Stimulated activated CD8-positive, alpha-beta memory T cell treated with anti-CD3 and anti-CD28 coated beads, Interleukin-12 subunit alpha, Interleukin-12 subunit beta, amount 100 ng/mL, for 24 hours (primary cell): ENCODE measurements at regions not wholly inside any gene's neighbourhood (a gene's known extent, or its start where the extent isn't known, plus 50 kb on each side); places are given as distances from the start of the nearest gene placed in this dataset.

Source experiments
- DNase-seq: peaks from one replicate; pipeline ENCODE4 v3.0.0-alpha.2; 2020; ENCODE audit errors: extremely low read depth

DNA sequence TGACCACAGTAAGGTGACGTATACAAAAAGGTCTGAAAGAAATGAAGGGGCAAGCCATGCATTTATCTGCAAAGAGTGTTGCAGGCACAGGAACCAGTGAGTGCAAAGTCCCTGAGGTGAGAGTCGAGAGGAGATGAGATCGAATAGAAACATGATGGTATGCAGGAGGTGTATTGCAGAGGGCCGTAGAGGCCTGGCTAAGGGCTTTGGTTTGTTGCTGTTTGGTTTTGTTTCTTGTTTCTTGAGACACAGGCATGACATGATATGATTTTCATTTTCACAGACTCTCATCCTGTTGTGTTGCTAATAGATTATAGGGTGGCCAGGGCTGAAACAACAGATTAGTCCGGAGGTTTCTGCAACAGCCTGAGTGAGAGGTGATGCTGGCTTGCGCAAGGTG, 80.4 kb downstream of the HSPH1 start:
- DNase-seq, result no peak

DNA sequence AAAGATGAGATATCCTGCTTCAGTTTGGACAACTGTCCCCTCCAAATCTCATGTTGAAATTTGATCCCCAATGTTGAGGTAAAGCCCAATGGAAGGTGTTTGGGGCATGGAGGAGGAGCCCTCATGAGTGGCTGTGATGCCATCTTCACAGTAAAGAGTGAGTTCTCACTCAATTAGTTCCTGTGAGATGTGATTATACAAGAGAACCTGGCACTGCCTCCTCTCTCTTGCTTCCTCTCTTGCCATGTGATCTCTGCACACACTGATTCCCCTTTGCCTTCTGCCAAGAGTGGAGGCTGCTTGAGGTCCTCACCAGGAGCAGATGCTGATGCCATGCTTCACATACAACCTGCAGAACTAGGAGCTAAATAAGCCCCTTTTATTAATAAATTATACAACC, 86.9 kb downstream of the HSPH1 start:
- DNase-seq, result no peak

DNA sequence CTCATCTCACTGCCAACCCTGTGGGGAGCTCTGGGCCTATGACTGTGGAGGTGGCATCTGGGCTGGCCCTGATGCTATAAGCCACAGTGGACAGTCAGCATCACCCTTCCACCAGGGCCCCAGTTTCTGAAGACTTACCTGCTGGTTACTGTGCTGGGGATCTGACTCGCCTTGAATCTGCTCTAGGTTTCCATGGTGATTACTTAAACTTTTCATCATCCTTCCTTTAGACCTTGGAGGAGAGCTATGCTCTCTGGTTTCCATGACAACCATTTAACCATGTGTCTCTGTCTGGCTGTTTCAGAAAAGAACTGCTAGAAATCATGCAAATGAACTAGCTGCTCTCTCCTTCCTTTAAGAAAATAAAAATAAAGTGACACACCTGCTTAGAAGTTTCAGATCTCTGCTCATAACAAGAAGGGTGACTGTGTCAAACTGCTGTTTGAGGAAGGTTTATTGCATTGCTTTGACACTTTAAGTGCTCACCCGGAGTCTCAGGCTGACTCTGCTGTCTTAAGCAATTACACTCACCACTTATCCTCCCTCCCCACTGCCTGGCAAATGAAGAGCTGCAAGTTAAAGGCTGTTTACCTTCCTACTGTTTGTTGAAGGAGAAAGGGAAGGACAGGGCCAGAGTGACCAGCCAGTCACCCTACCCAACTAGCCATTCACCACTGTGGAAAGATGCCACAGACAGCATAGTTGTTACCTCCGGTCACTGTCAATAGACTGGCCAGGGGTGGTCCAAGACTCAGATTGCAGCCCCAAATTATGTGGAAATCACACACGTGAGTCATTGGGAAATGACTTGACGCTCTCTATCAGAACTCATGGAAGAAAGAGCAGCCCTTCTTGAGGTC, 87.6 kb downstream of the HSPH1 start:
- no peak for DNase-seq

DNA sequence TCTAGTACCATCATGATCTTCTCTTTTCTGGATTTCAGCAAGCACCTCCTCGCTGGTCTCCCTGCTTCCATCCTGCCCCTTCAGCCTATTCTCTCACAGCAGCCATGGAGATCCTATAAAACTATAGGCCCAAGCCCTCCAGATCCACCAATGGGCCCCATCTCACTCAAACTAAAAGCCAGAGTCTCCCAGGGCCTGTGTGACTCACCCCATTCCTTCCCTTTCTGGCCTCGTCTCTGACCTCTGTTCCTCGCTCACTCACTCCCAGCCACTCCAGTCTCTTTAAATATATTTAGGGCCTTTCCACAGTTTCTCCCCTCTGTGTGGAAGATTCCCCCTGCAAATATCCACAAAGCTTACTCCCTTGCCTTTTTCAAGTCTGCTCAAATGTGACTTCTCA, 89.7 kb downstream of the HSPH1 start:
- no peak for DNase-seq

DNA sequence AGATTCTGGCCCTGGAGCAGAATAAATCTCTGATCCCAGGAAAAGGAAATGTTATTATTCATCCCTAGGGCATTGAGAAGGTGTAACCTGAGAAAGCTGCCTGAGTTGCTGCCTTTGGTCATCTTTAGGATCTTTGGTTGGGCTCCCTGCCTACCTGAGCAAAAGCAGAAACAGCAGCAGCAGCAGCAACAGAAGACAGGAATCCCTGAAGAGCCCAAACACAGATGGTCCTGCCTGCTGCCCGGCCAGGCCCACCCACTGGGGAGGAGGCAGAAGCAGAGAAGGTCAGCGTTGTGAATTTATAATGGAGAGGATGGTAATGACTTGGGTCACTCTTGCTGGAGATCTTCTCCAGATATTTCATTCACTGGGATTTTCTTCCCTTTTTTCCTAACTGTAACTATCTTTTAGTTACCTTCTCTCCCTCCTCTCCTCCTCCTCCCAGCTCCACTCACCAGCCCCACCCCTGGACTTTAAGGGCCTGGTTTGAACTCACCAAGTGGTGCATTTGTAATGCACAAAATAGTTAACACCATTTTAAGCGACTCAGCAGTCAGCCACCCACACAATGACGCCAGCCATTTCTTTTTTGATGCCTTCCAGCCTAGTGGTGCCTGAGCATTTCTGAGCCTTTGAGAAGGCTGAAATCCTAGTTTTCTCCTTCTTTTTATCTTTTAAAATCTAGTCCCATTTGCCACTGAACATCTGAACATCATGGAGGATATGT, 91.7 kb downstream of the HSPH1 start:
- DNase-seq, result no peak

DNA sequence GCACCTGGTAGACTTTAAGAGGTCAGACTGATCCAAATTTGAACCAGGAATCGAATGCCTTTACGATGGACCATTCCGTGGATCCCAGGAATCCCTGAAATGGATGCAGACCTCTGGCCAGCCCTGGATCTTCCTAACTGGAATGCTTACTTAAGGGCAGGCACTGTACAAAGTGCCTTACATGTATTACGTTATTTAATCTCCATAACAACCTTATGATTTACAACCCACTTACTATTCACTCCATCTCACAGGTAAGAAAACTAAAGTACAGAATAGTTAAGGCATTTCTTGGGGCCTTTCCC, 93.6 kb downstream of the HSPH1 start:
- no peak for DNase-seq

DNA sequence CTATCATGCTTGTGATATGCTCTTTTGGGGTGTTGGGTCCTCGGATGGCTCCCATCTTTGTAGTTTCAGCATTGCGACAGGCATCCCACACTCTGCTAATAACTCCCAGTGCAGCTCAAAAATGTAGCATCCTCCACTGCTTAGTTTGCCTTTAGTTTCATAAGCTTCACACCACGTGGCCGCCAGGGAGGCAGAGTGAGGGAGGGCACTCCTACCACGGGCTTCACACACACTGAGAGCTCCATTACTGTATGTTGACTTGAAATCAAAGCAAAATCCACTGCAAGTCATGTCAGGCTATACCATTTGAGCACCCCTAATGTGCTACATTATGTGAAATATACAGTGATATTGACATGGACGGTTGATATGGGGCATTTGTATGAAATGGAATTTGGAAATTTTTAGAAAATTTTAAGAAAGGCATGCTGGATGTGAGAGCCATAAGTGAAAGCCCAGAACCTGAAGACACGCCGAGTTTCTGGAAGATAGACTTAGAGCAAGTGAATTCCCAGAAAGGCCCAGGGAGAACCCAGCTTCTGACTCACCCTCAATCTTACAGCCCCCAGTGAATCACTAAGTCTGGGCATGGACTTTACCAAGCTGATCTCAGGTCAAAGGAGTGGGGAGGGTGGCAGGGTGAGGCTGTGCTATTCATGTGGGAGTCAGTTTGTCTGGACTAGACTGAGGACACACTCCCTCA, 94.1 kb downstream of the HSPH1 start:
- DNase-seq, result no peak

DNA sequence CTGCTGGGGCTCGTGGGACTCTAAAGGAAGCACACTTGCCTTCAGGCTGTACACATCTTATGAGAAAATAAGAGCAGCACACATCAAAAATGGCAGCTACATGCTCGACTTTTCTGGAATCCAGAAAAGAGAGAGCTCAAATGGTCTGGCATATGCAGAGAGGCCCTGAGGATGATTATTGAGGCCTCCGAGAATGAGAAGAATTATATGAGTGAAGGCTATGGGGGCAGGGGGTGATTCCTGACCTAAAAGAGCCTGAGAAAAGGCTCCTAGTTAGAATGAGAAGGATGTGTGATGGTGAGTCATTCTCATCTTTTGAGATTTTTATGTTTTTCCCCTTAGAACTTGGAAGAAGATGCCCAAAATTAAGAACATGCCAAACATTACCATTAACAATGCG, 97.1 kb downstream of the HSPH1 start:
- no peak for DNase-seq

DNA sequence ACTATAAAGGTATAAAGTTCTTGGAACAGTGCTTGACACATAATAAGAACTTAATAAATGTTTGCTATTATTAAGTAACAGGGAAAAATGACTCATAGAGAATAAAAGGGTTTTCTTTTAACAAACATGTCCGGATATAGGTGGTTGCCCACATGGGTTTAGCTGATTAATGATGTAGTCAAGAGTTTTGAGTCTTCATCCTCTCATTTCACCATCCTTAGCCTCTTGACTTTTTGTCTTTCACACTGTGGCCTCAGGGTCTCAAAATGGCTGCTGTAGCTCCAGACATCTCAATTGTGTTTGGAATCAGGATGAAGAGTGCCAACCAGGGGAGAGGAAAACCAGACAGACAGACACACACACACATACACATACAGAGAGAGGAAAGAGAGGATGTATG, 97.9 kb downstream of the HSPH1 start:
- DNase-seq, result no peak

DNA sequence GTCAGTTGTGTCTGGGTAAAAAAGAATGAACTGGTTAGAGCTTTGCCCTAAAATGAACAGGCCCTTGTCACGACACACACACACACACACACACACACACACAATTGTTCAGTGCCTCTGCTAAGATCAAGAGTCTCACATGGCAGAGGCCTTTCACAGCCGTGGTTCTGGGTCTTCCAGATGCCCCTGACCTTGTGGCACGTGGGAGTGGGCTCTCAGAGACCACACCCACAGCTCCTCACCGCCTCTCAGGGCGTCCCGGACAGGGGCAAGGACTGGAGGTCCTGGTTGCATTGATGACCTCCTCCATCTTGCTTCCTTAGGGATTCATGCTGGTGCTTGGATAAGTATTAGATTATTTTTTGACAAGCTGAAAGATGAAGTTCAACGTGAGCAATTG, 101.0 kb downstream of the HSPH1 start:
- no peak for DNase-seq

DNA sequence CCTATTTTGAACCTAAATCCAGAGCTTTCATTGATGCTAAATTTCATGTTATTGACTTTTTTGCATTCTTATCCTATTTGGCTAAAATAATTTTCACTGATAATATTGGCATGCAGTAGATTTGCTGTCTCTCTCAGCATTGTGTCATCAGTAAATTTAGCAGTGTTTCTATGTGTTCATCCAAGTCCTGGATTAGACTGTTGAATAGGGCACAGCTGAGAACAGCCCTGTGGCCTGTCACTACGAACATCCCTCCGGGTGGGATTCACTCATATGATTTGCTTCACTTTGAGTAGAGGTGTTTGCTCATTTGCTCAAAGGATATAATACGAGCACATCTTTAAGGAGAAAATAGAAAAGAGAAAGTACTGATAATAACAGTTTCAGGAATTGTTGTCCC, 101.5 kb downstream of the HSPH1 start:
- no peak for DNase-seq

DNA sequence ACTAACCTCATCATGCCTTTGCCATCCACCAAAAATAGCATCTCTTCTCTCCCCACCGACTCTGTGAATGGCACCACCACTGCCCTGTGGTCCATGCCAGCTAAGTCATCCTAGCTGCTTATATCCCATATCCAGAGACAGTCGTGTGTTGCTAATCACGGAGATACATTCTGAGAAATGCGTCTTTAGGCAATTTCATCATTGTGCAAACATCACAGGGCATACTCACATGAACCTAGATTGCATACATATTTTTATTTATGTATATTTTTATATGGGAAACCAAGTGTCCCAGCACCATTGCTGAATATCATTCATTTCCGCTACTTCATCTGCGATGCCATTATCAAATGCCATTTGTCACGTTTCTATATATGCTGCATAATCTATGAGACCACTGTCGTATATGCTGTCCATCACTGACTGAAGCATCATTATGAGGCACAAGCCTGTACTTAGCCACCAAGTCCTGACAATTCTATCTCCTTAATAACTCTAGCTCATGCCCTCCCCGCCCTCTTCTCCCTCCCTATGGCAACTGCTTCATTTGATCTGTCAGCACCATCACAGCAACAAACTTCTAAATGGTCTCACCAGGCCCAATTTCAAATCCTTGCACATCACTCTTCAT, 104.2 kb downstream of the HSPH1 start:
- DNase-seq, result no peak

DNA sequence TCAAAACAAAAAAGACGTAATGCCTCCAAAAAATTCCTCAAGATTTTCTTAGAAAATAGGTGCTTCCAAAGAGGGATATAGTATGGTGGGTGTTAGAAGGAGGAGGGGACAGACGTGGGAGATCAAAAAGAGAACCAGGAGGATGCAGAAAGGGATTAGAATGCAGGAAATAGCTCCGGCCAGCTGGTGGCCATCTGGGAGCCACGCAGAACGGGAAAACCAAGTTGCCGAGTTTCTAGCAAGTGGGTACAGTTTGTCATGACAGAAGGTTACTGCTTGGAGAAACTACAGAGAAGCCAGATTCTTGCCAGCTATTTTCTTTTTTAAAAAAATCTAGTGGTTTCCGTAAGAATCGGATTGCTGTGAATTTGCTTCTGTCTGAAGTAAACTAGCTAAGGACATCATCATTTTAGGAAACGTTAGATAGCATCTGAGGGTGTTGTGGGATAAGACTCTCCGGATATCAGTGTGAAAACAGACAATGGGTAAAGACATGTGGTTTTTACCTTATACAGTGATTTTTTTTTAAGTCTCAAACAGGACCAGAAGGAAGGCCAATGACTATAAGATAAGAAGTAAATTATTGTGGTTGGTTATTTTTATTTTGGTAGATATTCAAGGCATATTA, 104.9 kb downstream of the HSPH1 start:
- no peak for DNase-seq

DNA sequence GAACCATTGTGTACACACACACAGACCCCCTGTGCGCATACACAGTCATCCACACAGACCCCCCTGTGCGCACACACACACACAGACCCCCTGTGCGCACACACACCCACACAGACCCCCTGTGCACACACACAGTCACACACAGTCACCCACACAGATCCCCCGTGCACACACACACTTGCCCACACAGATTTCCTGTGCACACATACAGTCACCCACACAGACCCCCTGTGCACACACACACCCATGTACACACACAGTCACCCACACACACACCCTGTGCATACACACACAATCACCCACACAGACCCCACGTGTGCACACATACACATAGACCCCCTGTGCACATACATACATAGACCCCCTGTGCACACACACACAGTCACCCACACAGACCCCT, 106.1 kb downstream of the HSPH1 start:
- no peak for DNase-seq

DNA sequence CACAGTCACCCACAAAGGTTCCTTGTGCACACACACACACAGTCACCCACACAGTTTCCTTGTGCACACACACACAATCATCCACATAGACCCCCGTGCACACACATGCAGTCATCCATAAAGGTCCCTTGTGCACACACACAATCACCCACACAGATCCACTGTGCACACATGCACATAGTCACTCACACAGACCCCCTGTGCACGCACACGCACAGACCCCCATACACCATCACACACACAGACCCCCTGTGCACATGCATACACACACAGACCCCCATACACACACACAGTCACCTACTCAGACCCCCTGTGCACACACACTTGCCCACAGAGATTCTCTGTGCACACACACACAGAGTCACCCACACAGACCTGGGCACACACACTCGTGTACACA, 107.1 kb downstream of the HSPH1 start:
- DNase-seq, result no peak

DNA sequence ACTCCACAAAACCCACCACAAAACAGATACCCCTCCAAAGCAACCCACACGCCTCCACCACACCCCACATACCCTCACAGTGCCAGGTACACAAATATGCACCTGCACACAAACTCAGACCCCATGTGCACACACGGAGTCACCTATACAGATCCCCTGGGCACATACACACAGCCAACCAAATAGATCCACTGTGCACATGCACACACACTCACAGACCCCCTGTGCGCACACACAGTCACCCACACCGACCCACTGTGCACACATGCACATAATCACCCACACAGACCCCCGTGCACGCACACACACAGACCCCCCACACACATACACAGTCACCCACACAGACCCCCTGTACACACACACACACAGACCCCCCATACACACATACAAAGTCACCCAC, 107.8 kb downstream of the HSPH1 start:
- DNase-seq, result no peak

DNA sequence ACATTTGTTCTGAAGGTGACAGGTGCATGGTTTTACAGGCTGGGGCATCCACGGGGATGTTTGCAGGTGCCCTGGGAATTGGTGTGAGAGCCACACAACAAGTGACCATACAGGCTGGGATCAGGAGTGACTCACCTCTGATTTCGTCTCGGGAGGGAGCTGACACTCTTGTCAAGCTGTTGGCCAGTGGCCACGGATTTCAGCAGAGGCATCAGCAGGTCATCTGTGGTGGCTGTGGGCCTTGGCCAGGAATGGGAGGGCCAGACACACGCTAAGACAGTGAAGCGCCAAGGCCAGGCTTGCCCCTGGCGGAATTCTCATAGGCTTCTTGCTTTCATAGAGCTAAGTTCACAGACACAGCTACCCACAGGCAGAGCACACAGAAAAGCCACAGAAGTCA, 108.6 kb downstream of the HSPH1 start:
- no peak for DNase-seq

DNA sequence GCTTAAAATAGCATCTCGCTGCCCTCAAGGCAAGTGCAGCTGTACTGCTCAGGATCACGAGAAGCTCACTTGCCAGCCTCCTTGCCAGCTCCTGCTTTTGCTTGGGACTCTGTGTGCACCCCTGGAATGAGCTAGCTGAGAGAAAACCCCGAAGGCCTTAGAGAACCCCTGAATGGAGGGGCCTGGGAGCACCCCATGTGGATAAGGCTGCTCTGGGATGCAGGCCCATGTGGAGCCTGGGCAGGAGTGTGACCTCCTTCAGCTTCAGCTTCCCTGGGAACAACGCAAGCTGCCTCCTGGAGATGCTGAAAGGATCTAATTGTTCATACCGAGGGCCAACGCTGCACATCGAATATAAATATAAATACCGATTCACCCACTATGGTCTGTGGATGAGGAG, 109.2 kb downstream of the HSPH1 start:
- DNase-seq, result no peak

DNA sequence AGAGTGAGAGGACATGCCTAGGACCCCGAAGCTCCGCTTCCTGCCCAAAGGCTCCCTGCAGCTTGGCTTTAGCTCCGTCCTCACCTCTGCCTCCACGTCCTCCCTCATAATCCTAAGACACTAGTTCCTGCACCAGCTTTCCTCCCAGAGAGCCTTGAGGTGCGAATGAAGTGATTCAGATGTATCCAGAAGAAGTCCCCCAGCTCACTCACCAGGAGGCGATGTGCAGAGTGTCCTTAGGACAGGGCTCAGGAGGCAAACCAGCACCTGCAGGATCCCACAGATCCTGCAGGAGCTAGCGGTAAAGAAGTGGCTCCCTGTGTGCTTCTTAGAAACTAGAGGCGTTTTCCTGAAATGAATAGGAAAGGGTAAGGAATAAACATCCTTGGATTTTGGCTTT, 109.7 kb downstream of the HSPH1 start:
- DNase-seq, result no peak

DNA sequence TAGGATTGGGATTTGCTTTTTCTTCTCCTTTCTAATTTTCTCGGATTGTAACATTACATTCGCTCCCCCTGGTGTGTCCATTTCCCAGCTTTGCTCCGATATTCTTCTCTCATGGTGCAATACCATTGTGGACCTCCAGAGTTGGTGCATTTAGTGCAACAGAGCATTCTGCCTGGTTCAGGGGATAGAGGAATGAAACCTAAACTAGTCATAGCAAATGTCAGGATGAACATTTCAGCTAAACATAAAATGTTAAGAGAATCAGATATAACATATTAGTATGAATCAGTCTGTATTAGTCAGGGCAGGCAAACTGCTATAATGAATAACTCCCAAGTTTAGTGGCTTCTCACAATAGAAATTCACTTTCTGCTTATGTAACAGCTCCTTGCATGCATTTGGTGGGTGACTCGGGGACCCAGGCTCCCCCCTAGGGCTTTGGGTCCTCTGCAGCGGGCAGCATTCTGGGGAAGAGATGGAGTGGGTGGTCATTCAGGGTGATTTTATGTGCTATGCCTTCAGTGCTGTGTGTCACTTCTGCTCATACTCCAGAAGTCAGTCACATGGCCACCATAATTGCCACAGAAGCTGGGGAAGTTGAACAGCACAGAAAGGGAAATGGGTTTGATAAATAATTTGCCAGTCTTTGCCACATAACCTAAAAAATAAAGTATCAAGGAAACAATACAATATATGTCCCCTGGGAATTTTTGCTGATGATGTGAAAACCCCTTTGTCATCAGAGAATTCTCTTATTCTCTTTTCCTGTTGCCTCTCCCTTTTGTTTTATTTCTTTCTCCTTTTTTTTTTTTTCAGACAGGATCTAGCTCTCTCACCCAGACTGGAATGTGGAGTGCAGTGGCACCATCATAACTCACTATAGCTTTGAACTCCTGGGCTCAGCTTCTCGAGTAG, 111.0 kb downstream of the HSPH1 start:
- no peak for DNase-seq

DNA sequence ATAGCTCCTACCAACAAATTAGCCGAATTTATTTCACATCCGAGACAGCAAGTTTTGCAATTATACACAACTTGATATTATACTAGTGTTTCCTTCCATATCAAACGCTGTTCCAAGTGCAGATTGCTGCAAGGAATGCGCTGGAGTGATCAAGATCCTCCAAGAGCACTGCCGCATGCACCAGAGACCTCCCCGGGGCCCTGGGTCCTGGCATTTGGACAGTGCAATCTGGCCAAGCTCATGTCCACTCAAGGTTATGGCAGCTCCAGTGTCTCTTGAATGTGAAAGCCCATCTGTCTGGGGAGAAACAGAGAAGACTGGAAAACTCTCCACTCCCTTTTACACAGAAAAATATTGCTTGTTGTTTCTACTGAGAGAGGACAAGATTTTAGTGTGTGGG, 111.9 kb downstream of the HSPH1 start:
- DNase-seq, result no peak
